Testis (tissue), 2 donors: ENCODE measurements at regions not wholly inside any gene's neighbourhood (a gene's known extent, or its start where the extent isn't known, plus 50 kb on each side); places are given as distances from the start of the nearest gene placed in this dataset.

Experiments used
- DNase-seq: peaks from one replicate; pipeline ENCODE4 v3.0.0-alpha.2; 2019
- H3K27ac ChIP-seq, 2 donors: fragments of 200-600 bp; sonication (generic); one replicate each; pipeline ENCODE4 v1.5.1; 2019
- H3K27me3 ChIP-seq: fragments of 200-600 bp; sonication (generic); one replicate; pipeline ENCODE4 v1.5.1; 2019
- H3K36me3 ChIP-seq: fragments of 200-600 bp; sonication (generic); one replicate; pipeline ENCODE4 v1.5.1; 2017; ENCODE audit warnings: low read depth; ENCODE audit errors: missing control alignments
- H3K4me1 ChIP-seq: fragments of 200-600 bp; sonication (generic); one replicate; pipeline ENCODE4 v1.5.1; 2019
- H3K4me3 ChIP-seq, 2 donors: fragments of 200-600 bp; sonication (generic); one replicate each; pipeline ENCODE4 v1.5.1; 2017 to 2019
- H3K9me3 ChIP-seq: fragments of 200-600 bp; sonication (generic); one replicate; pipeline ENCODE4 v1.5.1; 2017
- POLR2A ChIP-seq: fragments of 450-650 bp; IDR thresholded peaks from one replicate; pipeline ENCODE4 v1.6.1; 2017; ENCODE audit warnings: antibody characterized with exemption, mild to moderate bottlenecking, moderate library complexity
- WGBS, 2 donors: methylation state at CpG; one replicate each; pipeline ENCODE4 v1.1.5; 2018; 5-methylcytosine and 5-hydroxymethylcytosine counted together
- intact Hi-C: fragments of 100-400 bp; cut with DNase I; formaldehyde crosslinking; loops from one replicate; pipeline ENCODE4 v1.15.1; 2023; ENCODE audit warnings: low total_unique reads
- TF ChIP-seq, protein P1 (sequence below), 3 experiments: fragments of 450-650 bp in 2 of 3; fragments of 200-600 bp in 1 of 3; sonication (generic) in 1 of 3; IDR thresholded peaks; one replicate each; pipeline ENCODE4 v1.5.1; 2016 to 2019; ENCODE audit warnings: antibody characterized with exemption in 3 of 3, mild to moderate bottlenecking in 2 of 3, moderate library complexity in 1 of 3

DNA sequence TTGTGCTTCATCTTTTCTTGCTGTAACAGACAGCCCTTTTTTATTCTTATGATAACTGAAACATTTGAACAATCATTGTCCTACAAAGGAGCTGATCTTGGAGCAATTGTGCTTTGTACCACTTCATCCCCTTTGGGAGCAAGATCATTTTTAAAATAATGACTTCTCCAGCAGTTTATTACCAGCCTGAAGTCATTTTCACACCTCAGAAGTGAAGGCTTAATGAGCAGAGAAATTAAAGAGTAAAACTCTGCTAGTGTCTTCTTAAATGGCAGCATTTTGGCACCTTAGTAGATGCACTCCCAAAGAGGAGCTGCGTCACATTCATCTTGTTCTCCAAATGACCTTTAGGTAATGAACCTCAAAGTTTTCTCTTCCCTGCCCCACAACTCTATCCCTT lies 439.6 kb upstream of the CAMK1G start:
- TF ChIP-seq, protein P1, sequence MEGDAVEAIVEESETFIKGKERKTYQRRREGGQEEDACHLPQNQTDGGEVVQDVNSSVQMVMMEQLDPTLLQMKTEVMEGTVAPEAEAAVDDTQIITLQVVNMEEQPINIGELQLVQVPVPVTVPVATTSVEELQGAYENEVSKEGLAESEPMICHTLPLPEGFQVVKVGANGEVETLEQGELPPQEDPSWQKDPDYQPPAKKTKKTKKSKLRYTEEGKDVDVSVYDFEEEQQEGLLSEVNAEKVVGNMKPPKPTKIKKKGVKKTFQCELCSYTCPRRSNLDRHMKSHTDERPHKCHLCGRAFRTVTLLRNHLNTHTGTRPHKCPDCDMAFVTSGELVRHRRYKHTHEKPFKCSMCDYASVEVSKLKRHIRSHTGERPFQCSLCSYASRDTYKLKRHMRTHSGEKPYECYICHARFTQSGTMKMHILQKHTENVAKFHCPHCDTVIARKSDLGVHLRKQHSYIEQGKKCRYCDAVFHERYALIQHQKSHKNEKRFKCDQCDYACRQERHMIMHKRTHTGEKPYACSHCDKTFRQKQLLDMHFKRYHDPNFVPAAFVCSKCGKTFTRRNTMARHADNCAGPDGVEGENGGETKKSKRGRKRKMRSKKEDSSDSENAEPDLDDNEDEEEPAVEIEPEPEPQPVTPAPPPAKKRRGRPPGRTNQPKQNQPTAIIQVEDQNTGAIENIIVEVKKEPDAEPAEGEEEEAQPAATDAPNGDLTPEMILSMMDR (IDR thresholded peaks at IDR 0.05), result no peak
- no peak for TF ChIP-seq POLR2A
- Histone ChIP-seq H3K36me3 (no peaks in the 10 kb centered on the region), H3K27me3 (no peaks in the 10 kb centered on the region), H3K4me3 (no peak overlapping the region), H3K4me1 (no peaks in the 10 kb centered on the region), H3K9me3 (no peaks in the 10 kb centered on the region), H3K27ac (no peak overlapping the region)
- WGBS, 2 donors, result 80 to 86% methylated on average over 1 of the region's 1 CpG
- intact Hi-C loops, result no loop called here
- DNase-seq, result no peak

DNA sequence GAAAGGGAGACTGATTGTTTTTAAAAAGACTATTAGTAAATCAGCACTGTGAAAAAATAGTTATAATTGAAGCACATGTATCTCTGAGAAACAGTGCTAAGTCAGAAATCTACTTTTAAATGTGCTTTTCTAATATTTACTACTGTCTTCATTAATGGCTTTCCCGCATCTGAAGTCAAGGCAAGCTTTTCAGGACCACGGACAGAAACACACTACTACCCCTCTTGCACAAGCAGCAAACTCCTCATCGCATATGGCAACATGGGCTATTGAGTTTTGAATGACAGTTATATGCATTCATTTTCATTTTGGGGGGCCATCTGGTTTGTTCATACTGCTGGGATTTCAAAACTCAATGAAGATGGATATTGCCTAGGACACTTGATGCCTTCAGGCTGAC lies 433.4 kb upstream of the CAMK1G start:
- DNase-seq, result peak; percentile 18

DNA sequence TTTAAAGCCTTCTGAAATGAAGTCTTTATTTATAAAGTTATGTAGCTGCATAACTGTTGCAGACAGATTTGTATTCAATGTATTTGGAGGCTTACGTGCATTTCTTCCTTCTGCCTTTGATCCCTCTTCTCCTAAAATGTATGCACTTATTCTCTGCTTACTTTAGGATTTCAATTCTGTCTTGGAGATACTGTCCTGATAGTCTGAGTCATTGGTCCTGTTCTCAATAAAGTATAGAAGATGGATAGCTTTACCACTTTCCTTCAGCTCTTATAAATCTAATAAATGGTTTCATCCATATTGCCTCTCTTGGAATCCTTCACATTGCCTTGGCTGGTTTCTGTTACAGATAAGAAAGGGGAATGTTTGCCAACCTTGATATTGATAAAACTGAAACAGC lies 430.1 kb upstream of the CAMK1G start:
- DNase-seq, result no peak
- TF ChIP-seq, protein P1 (IDR thresholded peaks at IDR 0.05), result no peak
- TF ChIP-seq POLR2A, result no peak
- H3K9me3 ChIP-seq, result no peaks in the 10 kb centered on the region
- H3K27ac ChIP-seq, result no peak overlapping the region
- no peak overlapping the region for H3K4me3 ChIP-seq
- H3K36me3 ChIP-seq, result no peaks in the 10 kb centered on the region
- no peaks in the 10 kb centered on the region for H3K4me1 ChIP-seq
- WGBS, 2 donors, result 83 to 89% methylated on average over 1 of the region's 1 CpG
- intact Hi-C loops, result no loop called here
- no peaks in the 10 kb centered on the region for H3K27me3 ChIP-seq

More for the DNA sequence above, 433.4 kb upstream of the CAMK1G start:
- Histone ChIP-seq H3K27me3 (no peaks in the 10 kb centered on the region), H3K27ac (no peak overlapping the region), H3K36me3 (no peaks in the 10 kb centered on the region), H3K9me3 (no peaks in the 10 kb centered on the region), H3K4me1 (no peaks in the 10 kb centered on the region), H3K4me3 (no peak overlapping the region)
- WGBS, 2 donors, result 18 to 19% methylated on average over 3 of the region's 3 CpGs
- no peak for TF ChIP-seq POLR2A
- TF ChIP-seq, protein P1 (IDR thresholded peaks at IDR 0.05), result no peak
- intact Hi-C loops, result no loop called here

DNA sequence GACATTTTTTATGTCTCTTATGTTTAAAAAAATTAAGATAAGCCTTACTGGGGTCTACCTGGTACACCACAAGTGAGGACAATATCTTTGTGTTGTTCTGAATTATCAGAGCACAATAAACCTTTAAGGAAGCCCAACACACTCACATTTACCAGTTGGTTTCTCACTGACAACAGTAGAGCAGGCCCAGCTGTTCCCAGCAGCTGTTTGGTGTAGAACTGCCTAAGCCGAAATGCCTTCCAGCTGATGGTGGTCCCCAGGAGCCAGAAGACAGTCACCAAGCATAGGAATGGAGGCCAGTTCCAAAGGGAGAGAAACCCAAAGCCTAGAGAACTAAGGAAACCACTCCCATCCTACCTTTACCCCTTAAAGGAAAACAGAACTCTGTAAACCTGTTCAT lies 428.6 kb upstream of the CAMK1G start:
- no peaks in the 10 kb centered on the region for H3K27me3 ChIP-seq
- H3K9me3 ChIP-seq, result no peaks in the 10 kb centered on the region
- 21 to 56% methylated on average over 1 of the region's 1 CpG for WGBS, 2 donors
- no peak for DNase-seq
- intact Hi-C loops, result no loop called here
- no peak overlapping the region for H3K27ac ChIP-seq
- no peaks in the 10 kb centered on the region for H3K36me3 ChIP-seq
- no peak for TF ChIP-seq POLR2A
- TF ChIP-seq, protein P1 (IDR thresholded peaks at IDR 0.05), result no peak
- no peak overlapping the region for H3K4me3 ChIP-seq
- H3K4me1 ChIP-seq, result no peaks in the 10 kb centered on the region

DNA sequence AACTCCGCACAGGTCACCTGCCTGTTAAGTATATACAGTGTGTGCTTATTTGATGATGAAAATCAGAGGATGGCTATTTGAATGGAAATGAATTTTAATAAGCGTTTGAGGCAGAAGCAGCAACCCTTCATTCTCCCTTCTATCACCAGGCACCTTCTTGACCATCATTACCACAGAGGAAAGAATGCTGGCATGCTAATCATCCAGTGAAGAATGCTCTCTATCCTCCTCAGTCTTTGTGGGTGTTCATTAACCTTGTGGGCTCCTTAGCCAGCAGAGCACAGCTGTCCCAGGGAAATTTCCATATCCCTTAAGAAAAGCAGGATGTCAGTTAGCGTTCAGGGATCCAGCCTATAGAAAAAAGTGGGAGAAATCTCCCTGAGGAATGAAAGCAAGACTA lies 428.0 kb upstream of the CAMK1G start:
- H3K27ac ChIP-seq, result no peak overlapping the region
- no peak for DNase-seq
- no peaks in the 10 kb centered on the region for H3K4me1 ChIP-seq
- H3K9me3 ChIP-seq, result no peaks in the 10 kb centered on the region
- no peak overlapping the region for H3K4me3 ChIP-seq
- intact Hi-C loops, result no loop called here
- H3K27me3 ChIP-seq, result no peaks in the 10 kb centered on the region
- H3K36me3 ChIP-seq, result no peaks in the 10 kb centered on the region
- TF ChIP-seq, protein P1 (IDR thresholded peaks at IDR 0.05), result no peak
- no peak for TF ChIP-seq POLR2A
- 41 to 60% methylated on average over 3 of the region's 3 CpGs for WGBS, 2 donors
